ELF-1 (cell line): ENCODE measurements at regions not wholly inside any gene's neighbourhood (a gene's known extent, or its start where the extent isn't known, plus 50 kb on each side); places are given as distances from the start of the nearest gene placed in this dataset.

Experiments used
- DNase-seq: peaks from one replicate; pipeline ENCODE4 v3.0.0-alpha.2; 2016; ENCODE audit warnings: low read depth, low spot score

DNA sequence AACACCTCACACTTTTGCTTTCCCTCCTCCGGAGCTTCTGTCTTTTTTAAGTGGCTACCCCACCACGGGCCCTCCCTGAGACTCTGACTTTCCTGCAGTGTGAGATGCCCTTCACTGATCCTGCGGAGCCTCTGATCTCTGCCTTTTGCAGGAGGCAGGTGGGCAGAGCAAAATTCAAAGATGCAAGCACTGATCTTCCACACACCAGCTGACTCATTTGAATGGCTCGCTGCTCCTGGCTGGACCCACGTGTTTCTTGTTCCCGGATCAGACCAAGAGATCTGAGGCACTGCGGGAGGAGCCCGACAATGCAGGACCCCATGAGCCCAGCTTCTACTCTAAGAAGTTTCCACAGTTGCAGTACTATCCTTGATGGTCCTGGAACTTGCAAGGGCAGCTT lies 1607.9 kb upstream of the TENM3 start:
- DNase-seq = peak; percentile 66

DNA sequence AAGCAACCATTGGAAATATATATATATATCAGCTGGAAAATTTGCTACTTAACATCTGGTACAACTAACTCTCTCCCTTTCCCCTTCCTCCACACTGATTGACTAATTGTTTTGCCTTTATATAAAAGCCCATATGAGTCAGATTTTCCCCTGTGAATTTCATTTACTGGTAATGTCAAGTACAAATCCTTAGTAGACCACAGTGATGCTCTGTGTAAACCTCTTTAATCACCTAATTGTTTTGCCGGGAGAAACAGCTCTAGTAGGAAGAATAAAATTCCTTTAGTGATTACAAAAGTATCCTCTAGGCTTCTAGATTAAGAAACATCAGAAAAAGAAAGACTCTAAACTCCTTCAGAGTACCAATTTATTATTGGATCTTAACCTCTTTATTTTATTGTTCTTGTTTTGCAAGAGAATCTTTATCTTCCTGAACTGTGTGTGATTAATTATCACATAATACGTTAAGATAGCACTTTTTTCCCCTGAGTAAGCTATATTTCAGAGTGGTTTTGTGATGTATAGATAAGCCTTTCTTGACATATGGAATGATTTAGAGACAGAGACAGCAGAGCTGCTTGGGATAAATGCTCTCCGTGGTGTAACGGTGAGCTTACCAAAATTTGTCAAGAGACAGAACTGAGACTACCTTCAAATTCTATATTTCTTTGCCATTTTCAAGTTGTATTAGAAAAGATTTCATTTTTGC lies 1606.4 kb upstream of the TENM3 start:
- no peak for DNase-seq

DNA sequence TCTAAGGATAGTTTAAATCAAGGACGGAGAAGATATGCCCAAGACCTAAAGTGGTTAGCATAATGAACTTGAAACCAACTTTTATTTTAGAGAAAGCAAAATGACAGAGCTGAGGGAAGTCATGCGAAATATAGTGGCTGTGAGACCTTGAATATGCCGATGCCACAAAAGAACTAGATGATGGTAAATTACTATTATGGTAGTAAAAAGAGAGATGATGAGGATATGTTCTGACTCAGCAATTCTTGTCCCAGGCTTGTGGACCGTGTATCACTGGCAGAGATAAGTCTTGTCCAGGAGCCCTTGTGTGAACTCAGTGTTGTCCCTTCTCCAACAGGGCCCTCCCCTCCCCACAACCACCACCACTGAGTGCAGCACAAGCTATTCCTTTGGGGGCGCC lies 1605.6 kb upstream of the TENM3 start:
- DNase-seq = no peak

DNA sequence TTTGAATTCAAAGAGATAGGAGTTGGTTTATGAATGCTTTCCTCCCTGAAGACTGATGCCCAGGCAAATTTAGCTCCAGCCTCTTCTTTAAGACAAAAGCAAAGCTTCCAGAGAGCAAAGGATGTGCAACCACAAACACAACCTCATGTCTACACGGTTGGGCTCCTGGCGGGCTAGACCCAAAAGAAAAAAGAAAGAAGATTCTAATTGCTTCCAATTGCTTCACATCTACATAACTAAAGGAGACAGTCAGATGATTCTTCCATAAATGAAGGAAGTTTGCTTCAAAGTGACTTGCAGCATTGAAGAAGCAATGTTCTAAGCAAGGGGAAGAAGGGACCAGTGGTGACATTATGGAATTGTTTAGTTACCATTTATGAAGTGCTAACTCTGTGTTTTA lies 1603.0 kb upstream of the TENM3 start:
- DNase-seq = peak; percentile 83

DNA sequence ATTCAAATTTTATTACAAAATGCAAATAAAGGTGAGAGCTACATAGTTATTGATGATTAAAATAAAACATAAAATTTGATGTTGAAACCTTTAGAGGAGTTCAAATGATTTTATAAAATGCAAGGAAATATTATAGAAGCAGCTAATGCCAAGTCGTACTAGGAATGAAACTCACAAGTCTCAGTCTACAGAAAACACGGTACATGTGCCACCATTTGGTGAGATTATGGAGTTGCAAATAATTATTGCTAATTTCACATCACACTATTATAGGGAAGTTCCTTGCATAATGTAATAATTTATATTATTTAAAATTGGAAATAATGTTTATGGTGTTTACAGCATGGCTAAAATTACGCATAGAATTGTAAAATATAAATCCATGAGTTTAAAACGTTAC lies 1601.7 kb upstream of the TENM3 start:
- DNase-seq = no peak

DNA sequence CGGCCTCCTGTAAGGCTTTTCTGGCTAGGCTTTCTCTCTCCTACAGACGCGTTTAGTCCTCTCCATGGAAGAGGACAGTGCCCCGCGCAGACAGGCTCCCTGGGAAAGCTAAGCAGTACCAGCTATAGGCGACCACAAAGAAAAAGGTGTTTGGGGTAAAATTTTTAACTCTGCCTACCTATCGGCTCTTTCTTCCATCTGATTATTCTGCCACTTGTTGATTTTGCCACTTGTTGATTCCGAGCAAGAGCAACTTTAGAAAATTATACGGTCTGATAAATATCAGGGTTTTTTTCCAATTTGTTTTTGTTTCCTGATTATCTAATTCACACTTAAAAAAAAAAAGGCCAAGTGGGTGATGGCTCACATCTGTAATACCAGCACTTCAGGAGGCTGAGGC lies 1600.5 kb upstream of the TENM3 start:
- DNase-seq = no peak

DNA sequence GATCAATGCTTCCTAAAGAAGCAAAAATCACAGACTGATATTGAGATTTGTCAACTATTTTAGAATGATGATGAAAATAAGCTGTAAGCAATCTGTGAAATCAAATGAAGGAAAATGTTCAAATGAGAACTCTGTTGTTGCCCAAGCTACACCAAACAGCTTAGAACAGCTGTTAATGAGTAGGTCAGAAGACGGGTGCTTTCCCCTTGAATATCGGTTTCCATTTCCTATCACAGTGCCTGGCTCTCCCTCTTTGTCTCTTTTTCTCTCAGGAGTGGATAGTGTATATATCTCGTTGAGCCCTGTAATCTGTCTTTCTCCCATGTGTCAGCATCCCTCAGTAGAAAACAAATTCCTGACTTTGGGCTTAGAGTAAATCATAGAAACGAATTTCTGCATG lies 1592.9 kb upstream of the TENM3 start:
- no peak for DNase-seq

DNA sequence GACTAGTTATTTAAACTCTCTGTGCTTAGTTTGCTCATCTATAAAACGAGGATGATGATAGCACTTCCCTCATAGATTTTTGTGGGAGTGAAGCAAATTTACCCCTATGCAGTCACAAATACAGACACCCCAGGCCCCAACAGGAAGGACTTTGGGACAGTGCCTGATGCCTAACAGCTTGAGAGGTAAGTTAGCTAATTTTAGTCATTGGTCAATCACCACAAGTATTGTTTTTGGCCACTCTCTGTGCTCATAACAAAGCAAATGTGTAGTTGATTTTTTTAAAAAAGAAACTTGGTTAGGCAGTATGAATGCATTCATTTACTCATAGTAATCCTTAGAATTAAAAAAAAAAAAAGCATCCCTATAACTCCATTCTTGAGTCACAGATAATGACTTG lies 1590.7 kb upstream of the TENM3 start:
- DNase-seq = no peak

DNA sequence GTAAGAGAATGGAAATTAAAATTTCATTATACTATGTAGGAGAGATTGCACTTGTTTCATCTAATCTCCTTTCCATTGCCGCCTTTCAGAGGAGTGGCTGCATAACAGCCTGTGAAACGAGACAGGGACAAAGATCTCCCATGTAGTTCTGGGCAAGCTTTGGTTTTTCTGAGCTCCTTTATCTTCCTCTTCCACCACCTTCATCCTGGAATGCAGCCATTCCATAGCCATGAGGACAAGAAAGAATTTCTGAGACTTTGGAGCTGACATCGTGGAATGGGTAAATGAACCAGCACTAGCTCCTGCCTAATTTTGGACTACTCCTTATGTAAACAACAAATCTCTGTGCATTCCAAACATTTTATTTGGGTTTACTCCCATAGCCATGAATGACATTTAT lies 1587.3 kb upstream of the TENM3 start:
- DNase-seq = no peak

DNA sequence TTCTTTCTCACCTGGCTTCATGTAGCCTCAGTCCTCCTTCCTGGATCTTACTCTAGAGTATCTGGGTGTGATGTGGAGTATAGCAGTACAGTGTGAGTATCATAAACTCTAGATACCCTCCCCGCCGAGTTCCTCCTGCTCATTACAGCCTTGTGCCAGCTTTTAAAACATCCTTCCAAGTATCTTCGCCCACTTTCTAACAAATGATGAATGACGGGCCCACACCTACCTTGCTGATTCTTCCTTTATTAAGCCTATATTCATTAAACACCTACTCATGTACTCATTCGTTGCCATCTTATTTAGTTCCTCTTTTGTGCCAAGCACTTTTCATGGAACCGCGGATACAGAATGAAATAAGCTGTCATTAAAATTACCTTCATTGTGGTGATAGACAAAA lies 1585.3 kb upstream of the TENM3 start:
- DNase-seq = no peak

DNA sequence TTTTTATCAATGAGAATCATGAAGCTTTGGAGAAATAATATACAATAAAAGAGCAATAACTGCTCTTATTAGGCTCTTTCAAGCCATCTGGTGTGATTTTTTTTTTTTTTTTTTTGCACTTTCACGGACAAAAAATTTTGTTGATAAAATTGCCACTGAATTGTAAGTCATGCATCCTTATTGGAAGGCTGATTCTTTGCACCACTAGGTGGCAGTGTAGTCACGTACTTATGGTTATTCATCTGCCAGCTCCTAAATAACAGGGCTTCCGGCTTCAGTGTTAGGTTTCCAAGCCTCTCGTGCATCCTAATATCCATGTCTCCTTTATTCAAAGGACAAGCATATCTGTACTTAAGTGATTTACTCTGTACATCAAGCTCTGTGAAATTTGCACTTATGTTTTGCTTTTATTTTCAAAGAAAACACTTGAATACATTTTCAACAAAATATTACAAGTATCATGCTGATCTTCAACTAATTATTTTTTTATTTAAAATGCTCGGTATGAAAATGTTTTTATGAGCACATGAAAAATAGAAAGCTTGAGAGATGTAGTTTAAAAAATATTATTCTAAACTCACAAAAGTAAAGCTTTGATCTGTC lies 1578.3 kb upstream of the TENM3 start:
- DNase-seq = peak; percentile 54

DNA sequence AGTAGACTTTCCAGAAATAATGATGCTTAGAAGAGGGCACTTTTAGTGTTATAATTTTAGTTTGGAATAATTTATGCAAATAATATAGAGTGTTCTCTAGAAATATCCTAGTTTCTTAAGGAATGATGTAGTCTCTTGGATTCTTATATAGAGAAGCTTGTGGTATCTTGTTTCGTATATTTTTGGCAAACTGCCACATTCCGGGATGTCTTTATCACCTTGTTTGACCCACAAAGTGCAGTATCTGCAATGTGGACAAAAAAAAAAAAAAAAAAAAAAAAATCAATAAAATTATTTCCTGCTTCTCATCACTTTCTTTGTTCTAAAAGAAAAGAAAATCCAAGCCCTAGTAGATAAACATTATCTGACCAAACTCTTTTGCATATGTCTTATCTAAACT lies 1577.7 kb upstream of the TENM3 start:
- DNase-seq = no peak

DNA sequence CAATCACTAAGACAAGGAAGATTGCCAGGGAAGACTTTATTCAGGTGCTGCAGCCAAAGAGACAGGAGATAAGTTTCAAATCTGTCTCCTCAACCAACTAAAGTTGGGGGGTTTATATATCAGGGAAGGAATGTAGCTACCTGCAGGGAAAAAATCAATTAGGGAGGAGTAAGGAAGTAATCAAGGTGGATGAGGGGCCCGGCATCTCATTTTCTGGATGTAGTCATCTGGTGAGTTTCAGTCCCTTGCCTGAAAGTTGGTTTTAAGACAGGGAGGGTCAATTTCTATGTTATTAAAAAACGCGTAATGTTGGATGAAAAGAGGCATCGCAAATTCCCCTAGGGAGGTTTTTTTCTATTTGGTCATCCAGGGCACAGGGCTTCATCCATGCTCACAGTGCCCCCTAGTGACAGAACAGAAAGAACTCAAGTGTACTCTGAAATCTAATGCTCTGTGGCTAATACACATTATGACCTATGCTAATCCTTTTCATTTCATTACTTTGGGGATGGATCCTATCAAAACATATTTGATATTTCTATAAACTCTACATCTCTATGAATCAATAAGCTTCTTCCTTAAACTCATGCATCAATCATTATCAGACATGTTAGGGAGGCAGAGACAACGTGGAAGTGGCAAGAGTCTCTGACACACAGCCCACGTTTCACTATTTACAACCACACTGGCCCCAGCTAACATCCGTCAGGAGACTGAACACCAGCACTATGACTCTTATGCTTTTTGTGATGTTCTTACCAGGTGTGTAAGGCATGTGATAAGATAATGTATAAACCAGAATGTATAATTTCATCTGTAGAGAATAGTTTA lies 1577.0 kb upstream of the TENM3 start:
- peak; percentile 18 for DNase-seq

DNA sequence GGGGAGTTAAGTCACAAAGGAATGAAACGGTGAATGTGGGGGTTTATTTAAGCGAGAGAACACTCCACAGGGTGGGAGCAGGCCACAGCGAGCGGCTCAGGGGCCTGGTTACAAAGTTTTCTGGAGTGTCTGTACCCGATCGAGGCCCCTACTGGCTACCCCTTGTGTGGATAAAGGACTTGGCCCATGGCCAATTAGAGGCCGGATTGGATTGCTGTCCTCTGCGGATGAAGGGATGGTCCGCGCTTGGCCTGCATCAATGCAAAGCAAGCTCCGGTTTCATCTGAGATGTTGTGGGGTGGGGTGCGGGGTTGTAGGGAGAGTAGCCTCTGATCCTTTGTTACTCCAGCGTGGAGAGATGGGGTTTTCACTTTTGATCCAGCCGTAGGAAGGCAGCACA lies 1574.5 kb upstream of the TENM3 start:
- no peak for DNase-seq

DNA sequence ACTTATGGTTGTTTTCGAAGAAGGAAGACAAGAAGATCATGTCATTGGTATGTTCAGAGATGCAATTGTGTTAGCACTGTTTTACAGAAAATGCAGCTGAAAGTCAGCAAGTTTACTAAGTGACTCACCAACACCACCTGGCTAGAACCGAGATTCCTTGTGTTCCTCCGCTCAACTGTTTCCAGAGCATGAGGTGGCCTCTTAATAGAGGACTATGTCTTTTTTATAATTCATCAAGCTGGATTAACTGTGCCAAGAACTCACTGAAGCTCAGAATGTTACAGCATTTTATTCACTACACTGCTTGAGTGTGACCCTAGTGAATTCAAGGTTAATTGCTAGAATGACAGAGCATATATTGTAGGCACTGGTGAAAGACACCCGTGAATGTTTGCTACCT lies 1573.5 kb upstream of the TENM3 start:
- DNase-seq = no peak

DNA sequence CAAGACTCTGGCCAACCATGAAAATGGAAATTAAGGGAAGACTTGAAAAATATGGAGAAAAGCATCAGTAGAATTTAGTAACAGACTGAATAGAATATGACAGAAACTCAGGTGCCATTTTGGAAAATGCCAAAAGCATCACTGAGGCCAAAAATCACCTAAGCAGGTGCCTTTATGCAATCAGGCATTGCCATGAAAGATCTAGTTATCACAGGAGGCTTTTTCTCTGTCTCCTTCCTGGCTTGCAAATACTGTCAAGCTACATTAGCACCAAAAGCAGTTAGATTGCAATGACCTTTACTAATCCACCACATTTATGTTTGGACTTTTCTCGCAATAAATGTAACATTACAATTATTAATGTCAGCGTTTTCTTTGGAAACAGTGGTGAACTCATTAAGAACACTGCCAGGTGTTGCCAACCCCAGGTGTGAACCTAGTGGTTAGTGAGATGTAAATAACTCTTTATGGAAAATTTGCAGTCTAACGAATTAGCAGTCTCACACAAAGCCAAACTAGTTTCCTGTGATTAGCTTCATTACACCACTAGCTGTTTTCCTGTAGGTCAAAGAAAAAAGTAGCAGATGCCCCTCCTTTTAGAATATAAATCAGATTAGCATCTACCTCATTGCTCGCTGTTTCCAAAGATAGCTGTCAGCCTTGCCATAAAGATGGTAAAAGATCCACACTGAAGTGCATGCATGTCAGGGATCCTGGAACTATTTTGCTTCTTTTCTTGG lies 1568.4 kb upstream of the TENM3 start:
- no peak for DNase-seq

DNA sequence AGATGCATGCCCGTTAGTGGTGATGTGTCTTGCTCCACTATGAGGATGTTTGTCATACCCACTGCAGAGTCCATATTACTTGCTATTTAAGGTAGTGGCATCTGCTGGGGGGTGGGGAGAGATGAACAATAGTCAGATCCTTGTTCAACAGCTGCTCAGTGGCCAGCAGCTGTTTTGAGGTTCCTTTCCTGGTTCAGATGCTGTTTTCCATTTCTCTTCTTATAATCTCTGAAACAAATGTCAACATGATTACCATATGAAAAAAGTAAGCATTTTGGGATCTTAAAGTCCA lies 1567.9 kb upstream of the TENM3 start:
- no peak for DNase-seq

DNA sequence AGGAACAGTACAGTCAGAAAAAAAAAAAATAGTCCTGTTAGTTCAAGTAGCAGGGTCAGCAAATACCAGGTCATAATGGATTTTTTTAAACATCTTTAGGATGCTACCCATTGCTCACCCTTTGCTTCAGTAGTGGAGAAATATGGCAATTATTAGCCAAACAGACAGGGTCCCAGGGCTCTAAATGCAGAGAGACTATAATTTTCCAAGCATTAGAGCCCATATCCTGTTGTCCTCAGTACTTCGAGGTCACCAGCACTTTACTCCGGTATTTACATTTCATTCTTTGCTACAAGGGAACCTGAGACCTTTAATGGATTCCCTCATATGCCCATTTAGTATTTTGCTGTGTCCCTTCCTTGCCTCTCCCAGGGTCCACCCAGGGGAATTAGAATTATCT lies 1562.9 kb upstream of the TENM3 start:
- DNase-seq = no peak

DNA sequence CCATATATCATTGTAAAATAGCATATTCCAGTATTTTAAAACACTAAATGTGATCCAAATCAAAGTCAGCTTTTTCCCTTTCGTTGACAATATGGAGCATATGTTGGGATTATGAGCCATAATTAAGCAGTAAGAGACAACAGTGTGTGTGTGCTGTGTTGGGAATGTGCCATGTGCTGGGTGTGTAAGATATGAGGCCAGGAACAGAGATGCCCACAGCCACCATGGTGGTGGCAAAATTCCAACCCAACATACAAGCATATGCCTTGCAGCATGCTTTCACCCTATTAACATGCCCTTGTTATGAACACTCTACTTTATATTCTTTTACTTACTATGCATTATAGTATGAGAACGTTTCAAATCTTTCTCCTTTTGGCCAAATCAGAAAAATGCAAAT lies 1560.4 kb upstream of the TENM3 start:
- DNase-seq = no peak

DNA sequence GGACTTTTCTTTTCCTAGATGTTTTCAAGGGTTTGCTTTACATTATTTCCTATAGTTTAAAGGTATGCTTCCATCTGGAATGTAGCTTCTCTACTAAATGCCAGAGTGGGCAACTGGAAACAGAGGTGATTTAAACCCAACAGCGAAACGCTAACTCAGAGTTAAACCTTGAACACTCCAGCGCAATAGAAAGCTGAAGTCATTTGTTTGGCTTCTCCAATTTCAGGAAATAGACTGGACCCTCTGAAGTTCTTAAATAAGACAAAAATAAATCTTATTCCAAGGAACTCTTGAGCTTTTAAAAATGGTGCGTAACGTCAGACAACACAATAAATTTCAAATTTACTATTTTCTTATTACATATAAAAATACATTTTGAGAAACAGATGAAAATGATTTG lies 1560.0 kb upstream of the TENM3 start:
- no peak for DNase-seq

DNA sequence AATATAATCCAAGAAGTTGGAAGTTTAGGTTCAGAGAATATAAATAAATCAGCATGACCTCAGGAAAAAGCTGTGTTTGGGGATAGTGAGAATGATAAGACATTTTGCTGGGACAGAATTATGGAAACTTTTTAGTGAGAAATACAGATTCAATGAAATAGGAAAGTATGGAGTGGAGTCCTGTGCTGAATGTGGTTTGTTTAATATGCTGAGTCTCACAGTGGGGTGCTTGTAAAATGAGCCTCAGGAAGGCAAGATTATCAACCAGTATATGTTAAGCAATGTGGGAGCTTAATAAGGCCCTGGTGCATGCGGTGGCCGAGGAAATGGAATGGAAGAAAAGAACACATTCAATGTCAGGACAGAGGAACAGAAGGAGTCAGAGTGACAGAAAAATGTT lies 1554.7 kb upstream of the TENM3 start:
- no peak for DNase-seq

DNA sequence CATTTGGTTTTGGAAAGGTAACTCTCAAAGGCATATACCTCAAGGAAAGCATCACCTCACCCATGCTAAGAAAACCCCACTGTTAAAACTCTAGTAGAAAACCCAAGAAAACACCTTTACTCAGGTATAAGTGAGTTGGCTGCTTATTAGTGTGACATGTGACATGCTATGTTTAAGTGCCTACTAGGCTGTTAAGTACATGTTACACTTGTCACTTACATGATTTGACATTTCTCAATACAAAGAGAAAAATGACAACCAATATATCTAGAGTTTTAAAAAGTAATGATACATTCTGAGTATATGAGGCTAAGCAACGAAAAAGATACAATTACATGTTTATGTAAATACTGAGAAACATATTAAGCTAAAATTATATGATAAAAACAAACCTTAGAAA lies 1548.3 kb upstream of the TENM3 start:
- DNase-seq = no peak

DNA sequence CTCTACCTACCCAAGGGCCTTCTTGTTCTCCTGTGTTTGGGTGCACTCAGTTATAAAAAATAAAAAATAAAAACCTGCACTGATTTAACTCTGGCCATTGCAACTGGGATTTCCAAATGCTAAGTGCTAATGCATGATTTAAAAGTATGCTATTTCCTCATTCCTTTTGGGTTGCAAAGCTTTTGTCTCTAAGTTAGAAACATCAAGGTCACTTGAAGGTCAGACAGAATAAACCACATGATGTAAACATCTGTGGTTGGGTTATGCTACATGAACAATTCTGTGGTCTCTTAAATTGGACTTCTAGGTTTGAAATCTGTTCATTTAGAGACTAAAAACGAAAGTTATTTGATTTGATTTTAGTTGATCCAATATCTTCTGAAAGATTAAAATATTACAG lies 1547.4 kb upstream of the TENM3 start:
- DNase-seq = no peak
